Stimulated activated CD4-positive, alpha-beta T cell treated with anti-CD3 and anti-CD28 coated beads, TNF-alpha, amount 100 ng/mL, for 24 hours (primary cell): ENCODE measurements at regions not wholly inside any gene's neighbourhood (a gene's known extent, or its start where the extent isn't known, plus 50 kb on each side); places are given as distances from the start of the nearest gene placed in this dataset.

Experiments used
- DNase-seq, 3 experiments: peaks; one replicate each; pipeline ENCODE4 v3.0.0-alpha.2; 2020; ENCODE audit warnings: low read depth in 3 of 3

GRCh38 chr1:11338284-11338924, 65.4 kb downstream of the UBIAD1 start:
- no peak for DNase-seq

GRCh38 chr1:11339346-11340232, 66.6 kb downstream of the UBIAD1 start:
- no peak for DNase-seq

- no peak for DNase-seq
Observed at GRCh38 chr1:11340233-11340632, 67.2 kb downstream of the UBIAD1 start.

- no peak for DNase-seq
Observed at GRCh38 chr1:11341901-11342552, 69.0 kb downstream of the UBIAD1 start.

GRCh38 chr1:11342621-11343032, 69.6 kb downstream of the UBIAD1 start:
- no peak for DNase-seq

- no peak for DNase-seq
Observed at GRCh38 chr1:11345971-11346715, 73.1 kb downstream of the UBIAD1 start.

GRCh38 chr1:11350265-11350664, 77.3 kb downstream of the UBIAD1 start:
- DNase-seq = no peak

- DNase-seq = no peak
Observed at GRCh38 chr1:11352058-11352715, 79.2 kb downstream of the UBIAD1 start.

- no peak for DNase-seq
Observed at GRCh38 chr1:11352816-11353799, 80.1 kb downstream of the UBIAD1 start.

- no peak for DNase-seq
Observed at GRCh38 chr1:11354893-11355553, 82.0 kb downstream of the UBIAD1 start.

- no peak for DNase-seq
Observed at GRCh38 chr1:11355559-11356475, 82.8 kb downstream of the UBIAD1 start.

GRCh38 chr1:11357276-11357675, 84.3 kb downstream of the UBIAD1 start:
- DNase-seq = no peak

- DNase-seq = no peak
Observed at GRCh38 chr1:11358984-11359383, 86.0 kb downstream of the UBIAD1 start.

GRCh38 chr1:11362547-11363021, 89.6 kb downstream of the UBIAD1 start:
- DNase-seq = no peak

GRCh38 chr1:11364170-11364569, 91.2 kb downstream of the UBIAD1 start:
- DNase-seq = no peak

GRCh38 chr1:11365744-11366387, 92.9 kb downstream of the UBIAD1 start:
- no peak for DNase-seq

GRCh38 chr1:11373029-11373894, 100.3 kb downstream of the UBIAD1 start:
- DNase-seq = no peak
